Stomach smooth muscle (tissue), 2 donors: ENCODE measurements at regions not wholly inside any gene's neighbourhood (a gene's known extent, or its start where the extent isn't known, plus 50 kb on each side); places are given as distances from the start of the nearest gene placed in this dataset.
"Not testable (repeated sequence)": the region's sequence is repeated elsewhere in the genome, so short reads cannot be mapped to it uniquely, and the experiment has no call there.

Source experiments
- H3K27ac ChIP-seq: one replicate; pipeline ENCODE4 v1.7.0; 2013; ENCODE audit warnings: mild to moderate bottlenecking, low read length, inconsistent platforms
- H3K27me3 ChIP-seq, 2 donors: one replicate each; pipeline ENCODE4 v1.7.0; 2013; ENCODE audit warnings: low read length in 2 of 2; ENCODE audit not compliant: insufficient read depth in 2 of 2, control insufficient read depth in 1 of 2
- H3K36me3 ChIP-seq, 2 donors: one replicate each; pipeline ENCODE4 v1.7.0; 2013; ENCODE audit warnings: low read length in 2 of 2; ENCODE audit not compliant: control insufficient read depth in 2 of 2, insufficient read depth in 2 of 2
- H3K4me1 ChIP-seq: one replicate; pipeline ENCODE4 v1.7.0; 2013; ENCODE audit warnings: low read length; ENCODE audit not compliant: control insufficient read depth, insufficient read depth
- H3K4me3 ChIP-seq, 2 donors: one replicate each; pipeline ENCODE4 v1.7.0; 2013; ENCODE audit warnings: low read length in 2 of 2
- H3K9ac ChIP-seq, 2 donors: one replicate each; pipeline ENCODE4 v1.7.0; 2013; ENCODE audit warnings: low read length in 2 of 2, mild to moderate bottlenecking in 1 of 2
- H3K9me3 ChIP-seq, 2 donors: one replicate each; pipeline ENCODE4 v1.7.0; 2013; ENCODE audit warnings: low read length in 2 of 2; ENCODE audit not compliant: control insufficient read depth in 2 of 2
- donor health status: healthy.
- donor health status: Pancreatic carcinoma.

DNA sequence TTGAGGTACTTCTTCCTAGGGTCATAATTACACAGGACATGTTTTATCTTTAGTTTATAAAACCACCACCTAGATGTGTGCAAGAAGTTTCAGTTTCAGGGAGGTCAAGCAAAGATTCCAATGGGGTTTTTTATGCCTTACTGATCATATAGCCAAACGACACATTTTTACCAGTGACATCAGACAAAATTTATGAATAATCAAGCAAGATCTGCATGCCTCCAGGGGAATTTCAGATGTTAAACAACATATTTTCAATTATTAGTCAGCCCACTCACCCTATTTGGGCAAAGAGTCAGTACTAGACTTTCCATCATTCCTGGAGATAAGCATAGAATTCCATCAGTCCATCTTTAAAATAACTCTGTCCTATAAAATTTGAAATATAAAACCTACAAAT, 867.4 kb downstream of the KCNT2 start:
- H3K27me3 ChIP-seq = no peaks in the 10 kb centered on the region
- no peaks in the 10 kb centered on the region for H3K36me3 ChIP-seq
- H3K4me1 ChIP-seq = no peaks in the 10 kb centered on the region
- no peak overlapping the region for H3K4me3 ChIP-seq
- no peaks in the 10 kb centered on the region for H3K9me3 ChIP-seq
- no peak overlapping the region for H3K27ac ChIP-seq
- no peak overlapping the region for H3K9ac ChIP-seq

- no peaks in the 10 kb centered on the region for H3K9me3 ChIP-seq
- no peaks in the 10 kb centered on the region for H3K4me1 ChIP-seq
- H3K36me3 ChIP-seq = no peaks in the 10 kb centered on the region
- no peak overlapping the region for H3K9ac ChIP-seq
- no peak overlapping the region for H3K4me3 ChIP-seq
- no peak overlapping the region for H3K27ac ChIP-seq
- no peaks in the 10 kb centered on the region for H3K27me3 ChIP-seq
Observed at GRCh38 chr1:195738966-195739650, 869.1 kb downstream of the KCNT2 start.

- H3K27me3 ChIP-seq = no peaks in the 10 kb centered on the region
- H3K27ac ChIP-seq = no peak overlapping the region
- no peaks in the 10 kb centered on the region for H3K4me1 ChIP-seq
- no peak overlapping the region for H3K4me3 ChIP-seq
- H3K36me3 ChIP-seq = no peaks in the 10 kb centered on the region
- no peaks in the 10 kb centered on the region for H3K9me3 ChIP-seq
- H3K9ac ChIP-seq = no peak overlapping the region
Observed at GRCh38 chr1:195735140-195735539, 873.1 kb downstream of the KCNT2 start.

GRCh38 chr1:195733826-195734225, 874.4 kb downstream of the KCNT2 start:
- no peaks in the 10 kb centered on the region for H3K4me1 ChIP-seq
- H3K27me3 ChIP-seq = no peaks in the 10 kb centered on the region
- H3K9me3 ChIP-seq = no peaks in the 10 kb centered on the region
- H3K9ac ChIP-seq = no peak overlapping the region
- no peaks in the 10 kb centered on the region for H3K36me3 ChIP-seq
- no peak overlapping the region for H3K4me3 ChIP-seq
- H3K27ac ChIP-seq = no peak overlapping the region

- no peaks in the 10 kb centered on the region for H3K9me3 ChIP-seq
- no peaks in the 10 kb centered on the region for H3K36me3 ChIP-seq
- no peak overlapping the region for H3K27ac ChIP-seq
- no peak overlapping the region for H3K4me3 ChIP-seq
- no peaks in the 10 kb centered on the region for H3K27me3 ChIP-seq
- H3K4me1 ChIP-seq = no peaks in the 10 kb centered on the region
- H3K9ac ChIP-seq = no peak overlapping the region
Observed at GRCh38 chr1:195733408-195733807, 874.8 kb downstream of the KCNT2 start.

GRCh38 chr1:195731385-195731784, 876.9 kb downstream of the KCNT2 start:
- Histone ChIP-seq H3K9ac (no peak overlapping the region), H3K9me3 (no peaks in the 10 kb centered on the region), H3K36me3 (no peaks in the 10 kb centered on the region), H3K27ac (no peak overlapping the region), H3K4me1 (no peaks in the 10 kb centered on the region), H3K4me3 (no peak overlapping the region), H3K27me3 (no peaks in the 10 kb centered on the region)

DNA sequence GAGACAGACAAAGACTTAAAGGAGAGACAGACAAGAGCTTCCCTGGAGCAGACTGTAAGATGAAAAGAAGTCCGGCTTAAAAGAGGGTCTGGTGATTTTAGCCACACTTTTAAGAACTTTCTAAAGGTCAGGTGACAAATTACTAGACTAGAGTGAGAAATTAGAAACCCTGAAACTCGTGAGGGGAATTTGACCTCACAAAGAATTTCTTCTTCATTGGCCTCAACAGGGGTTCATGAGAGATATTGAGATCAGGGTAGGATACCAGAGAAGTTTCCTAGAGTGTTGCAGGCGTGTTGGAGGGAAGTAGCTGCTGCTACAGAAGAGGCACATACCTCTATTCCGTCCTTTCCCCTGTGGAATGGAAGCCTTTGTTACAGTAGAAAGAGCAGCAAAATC, 884.4 kb downstream of the KCNT2 start:
- H3K9me3 ChIP-seq = no peaks in the 10 kb centered on the region
- H3K9ac ChIP-seq = no peak overlapping the region
- H3K27me3 ChIP-seq = no peaks in the 10 kb centered on the region
- H3K4me3 ChIP-seq = no peak overlapping the region
- H3K27ac ChIP-seq = no peak overlapping the region
- H3K36me3 ChIP-seq = no peaks in the 10 kb centered on the region
- H3K4me1 ChIP-seq = no peaks in the 10 kb centered on the region

GRCh38 chr1:195722852-195723795, 885.1 kb downstream of the KCNT2 start:
- not testable (repeated sequence) for H3K9ac ChIP-seq, H3K4me1 ChIP-seq, H3K36me3 ChIP-seq, H3K27ac ChIP-seq, H3K9me3 ChIP-seq, H3K27me3 ChIP-seq, H3K4me3 ChIP-seq

- H3K27me3 ChIP-seq, H3K27ac ChIP-seq, H3K36me3 ChIP-seq, H3K9me3 ChIP-seq, H3K4me3 ChIP-seq, H3K9ac ChIP-seq, H3K4me1 ChIP-seq: not testable (repeated sequence)
Observed at GRCh38 chr1:195722146-195722545, 886.1 kb downstream of the KCNT2 start.

DNA sequence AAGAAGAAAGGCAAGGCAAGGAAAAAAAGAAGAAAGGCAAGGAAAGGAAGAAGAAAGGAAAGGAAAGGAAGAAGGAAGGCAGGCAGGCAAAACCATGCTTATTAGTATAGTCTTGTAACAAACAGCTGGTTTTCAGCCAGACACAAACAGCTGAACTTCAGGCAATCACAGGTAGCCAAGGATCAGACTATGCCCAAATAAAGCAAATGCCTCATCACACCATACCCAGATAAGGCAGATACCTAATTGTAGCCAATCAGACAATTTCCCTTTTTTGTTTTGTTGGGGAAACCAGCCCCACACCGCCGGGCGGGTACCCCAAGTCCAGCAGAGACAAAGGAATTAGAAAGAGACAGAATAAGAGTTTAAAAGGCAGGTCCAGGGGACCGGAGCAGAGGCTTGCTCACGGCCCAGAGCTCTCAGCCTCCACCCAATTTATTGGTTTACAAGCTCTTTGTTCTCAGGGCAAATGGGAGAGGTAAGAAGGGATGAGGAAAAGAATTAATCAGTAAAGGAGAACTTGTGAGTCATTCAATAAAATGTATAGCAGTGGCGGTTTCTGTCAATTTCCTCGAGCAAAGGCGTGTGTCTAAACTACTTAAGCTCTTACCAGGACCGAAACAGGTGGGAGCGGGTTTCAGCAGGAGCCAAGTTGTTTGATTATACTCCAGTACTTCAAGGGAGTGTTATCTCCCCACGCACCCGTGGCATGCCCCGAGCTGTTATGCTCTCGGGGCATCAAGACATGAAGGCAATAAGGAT, 886.8 kb downstream of the KCNT2 start:
- Histone ChIP-seq H3K27ac (no peak overlapping the region), H3K27me3 (no peaks in the 10 kb centered on the region), H3K9me3 (no peaks in the 10 kb centered on the region), H3K36me3 (no peaks in the 10 kb centered on the region), H3K9ac (no peak overlapping the region), H3K4me1 (no peaks in the 10 kb centered on the region), H3K4me3 (no peak overlapping the region)
